Transverse colon (tissue), 4 donors: ENCODE measurements at regions not wholly inside any gene's neighbourhood (a gene's known extent, or its start where the extent isn't known, plus 50 kb on each side); places are given as distances from the start of the nearest gene placed in this dataset.

Source experiments
- DNase-seq: peaks from one replicate; pipeline ENCODE4 v3.0.0-alpha.2; 2019
- H3K27ac ChIP-seq, 4 donors: fragments of 200-600 bp; sonication (generic); 2 replicates each; pipeline ENCODE4 v1.5.1; 2016 to 2018; ENCODE audit warnings: inconsistent platforms in 4 of 4
- H3K27me3 ChIP-seq: fragments of 200-600 bp; sonication (generic); 2 replicates; pipeline ENCODE4 v1.5.1; 2017; ENCODE audit warnings: inconsistent platforms
- H3K36me3 ChIP-seq, 4 donors: fragments of 200-600 bp; sonication (generic); 2 replicates each; pipeline ENCODE4 v1.5.1; 2017 to 2019; ENCODE audit warnings: inconsistent platforms in 4 of 4
- H3K4me1 ChIP-seq, 4 donors: fragments of 200-600 bp; sonication (generic); 2 replicates each; pipeline ENCODE4 v1.5.1; 2017 to 2020; ENCODE audit warnings: inconsistent platforms in 4 of 4
- H3K4me3 ChIP-seq, 4 donors: fragments of 200-600 bp; sonication (generic); 1 replicate in 1 of 4; 2 replicates in 3 of 4; pipeline versions ENCODE4 v1.5.1 to v1.6.1; 2017 to 2019; ENCODE audit warnings: inconsistent platforms in 4 of 4
- H3K9me3 ChIP-seq, 2 donors: fragments of 200-600 bp; sonication (generic); 2 replicates each; pipeline ENCODE4 v1.5.1; 2017 to 2019; ENCODE audit warnings: inconsistent platforms in 2 of 2
- EP300 ChIP-seq: sonication (generic); formaldehyde crosslinking; IDR thresholded peaks from one replicate; pipeline ENCODE4 v1.6.1; 2017; ENCODE audit warnings: antibody characterized with exemption, low read depth
- POLR2A ChIP-seq: fragments of 450-650 bp; IDR thresholded peaks from one replicate; pipeline ENCODE4 v1.6.1; 2016; ENCODE audit warnings: antibody characterized with exemption, mild to moderate bottlenecking, moderate library complexity
- POLR2AphosphoS5 ChIP-seq, 3 donors: sonication (generic); formaldehyde crosslinking; IDR thresholded peaks; one replicate each; pipeline ENCODE4 v1.6.1; 2016; ENCODE audit warnings: antibody characterized with exemption in 3 of 3
- WGBS, 2 donors: methylation state at CpG; one replicate each; pipeline ENCODE4 v1.1.5; 2018; ENCODE audit warnings: low coverage in 1 of 2; 5-methylcytosine and 5-hydroxymethylcytosine counted together
- in situ Hi-C, 4 donors: fragments of 200-750 bp; cut with MboI; loops; one replicate each; pipeline versions ENCODE4 v1.15.0 to v1.15.1; 2017; ENCODE audit warnings: low sequenced_read_pairs in 3 of 4, low pct_ligation_motif_present in 1 of 4, low pct_unique_long_range_greater_than_20kb in 1 of 4
- intact Hi-C: fragments of 100-400 bp; cut with DNase I; formaldehyde crosslinking; loops from one replicate; pipeline ENCODE4 v1.15.1; 2023; ENCODE audit warnings: low total_unique reads
- TF ChIP-seq, protein P1 (sequence below), 5 experiments: fragments of 200-600 bp in 3 of 5; fragments of 450-650 bp in 2 of 5; sonication (generic) in 3 of 5; IDR thresholded peaks; 1 replicate in 2 of 5; 2 replicates in 3 of 5; pipeline ENCODE4 v1.5.1; 2016 to 2017; ENCODE audit warnings: antibody characterized with exemption in 5 of 5, inconsistent platforms in 3 of 5, mild to moderate bottlenecking in 2 of 5, moderate library complexity in 1 of 5

- no peaks in the 10 kb centered on the region for H3K27me3 ChIP-seq
- 51 to 72% methylated on average over 3 of the region's 3 CpGs for WGBS, 2 donors
- no peak overlapping the region for H3K27ac ChIP-seq
- no peaks in the 10 kb centered on the region for H3K36me3 ChIP-seq
- H3K4me1 ChIP-seq, result peaks cover 0 to 6% (median 0%) of the 10 kb centered on the region in 4 donors
- H3K9me3 ChIP-seq, result no peaks in the 10 kb centered on the region
- intact Hi-C loops, result no loop called here
- in situ Hi-C loops, result no loop called here
- no peak overlapping the region for H3K4me3 ChIP-seq
- DNase-seq, result no peak
- TF ChIP-seq, protein P1, sequence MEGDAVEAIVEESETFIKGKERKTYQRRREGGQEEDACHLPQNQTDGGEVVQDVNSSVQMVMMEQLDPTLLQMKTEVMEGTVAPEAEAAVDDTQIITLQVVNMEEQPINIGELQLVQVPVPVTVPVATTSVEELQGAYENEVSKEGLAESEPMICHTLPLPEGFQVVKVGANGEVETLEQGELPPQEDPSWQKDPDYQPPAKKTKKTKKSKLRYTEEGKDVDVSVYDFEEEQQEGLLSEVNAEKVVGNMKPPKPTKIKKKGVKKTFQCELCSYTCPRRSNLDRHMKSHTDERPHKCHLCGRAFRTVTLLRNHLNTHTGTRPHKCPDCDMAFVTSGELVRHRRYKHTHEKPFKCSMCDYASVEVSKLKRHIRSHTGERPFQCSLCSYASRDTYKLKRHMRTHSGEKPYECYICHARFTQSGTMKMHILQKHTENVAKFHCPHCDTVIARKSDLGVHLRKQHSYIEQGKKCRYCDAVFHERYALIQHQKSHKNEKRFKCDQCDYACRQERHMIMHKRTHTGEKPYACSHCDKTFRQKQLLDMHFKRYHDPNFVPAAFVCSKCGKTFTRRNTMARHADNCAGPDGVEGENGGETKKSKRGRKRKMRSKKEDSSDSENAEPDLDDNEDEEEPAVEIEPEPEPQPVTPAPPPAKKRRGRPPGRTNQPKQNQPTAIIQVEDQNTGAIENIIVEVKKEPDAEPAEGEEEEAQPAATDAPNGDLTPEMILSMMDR (IDR thresholded peaks at IDR 0.05), result no peak
- TF ChIP-seq POLR2AphosphoS5 (IDR thresholded peaks at IDR 0.05), result no peak
- TF ChIP-seq EP300, result no peak
- TF ChIP-seq POLR2A, result no peak
Observed at GRCh38 chr2:45211636-45212035, 202.4 kb upstream of the SIX2 start.

GRCh38 chr2:45210462-45211195, 201.4 kb upstream of the SIX2 start:
- in situ Hi-C loops (no loop called here), intact Hi-C loops (no loop called here)
- no peak overlapping the region for H3K4me3 ChIP-seq
- H3K27ac ChIP-seq, result no peak overlapping the region
- no peak for DNase-seq
- no peaks in the 10 kb centered on the region for H3K27me3 ChIP-seq
- no peak for TF ChIP-seq POLR2AphosphoS5 (IDR thresholded peaks at IDR 0.05)
- TF ChIP-seq POLR2A, result no peak
- TF ChIP-seq, protein P1 (IDR thresholded peaks at IDR 0.05), result no peak
- TF ChIP-seq EP300, result no peak
- no peaks in the 10 kb centered on the region for H3K36me3 ChIP-seq
- no peaks in the 10 kb centered on the region for H3K9me3 ChIP-seq
- H3K4me1 ChIP-seq, result peaks cover 0 to 6% (median 0%) of the 10 kb centered on the region in 4 donors
- WGBS, 2 donors, result 84 to 100% methylated on average over 4 to 9 of the region's 9 CpGs

DNA sequence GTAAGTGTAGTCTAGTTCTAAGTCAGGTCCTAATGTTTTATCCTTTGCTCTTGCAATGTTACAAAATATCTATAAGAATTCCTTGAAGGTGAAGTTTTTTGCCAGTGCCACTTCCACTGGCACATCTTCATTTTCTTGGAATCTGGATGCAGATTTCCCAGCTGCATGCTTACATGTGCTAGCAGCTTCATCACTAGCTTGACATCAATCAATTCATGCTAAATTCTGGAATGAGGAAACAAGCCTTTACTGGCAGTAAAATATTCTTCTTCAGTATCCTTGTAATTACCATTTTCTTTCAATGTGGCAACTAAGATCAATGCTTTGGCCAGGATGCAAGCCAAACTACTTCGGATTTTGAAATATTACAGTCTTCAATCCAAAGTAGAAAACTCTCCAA, 200.6 kb upstream of the SIX2 start:
- TF ChIP-seq, protein P1 (IDR thresholded peaks at IDR 0.05), result no peak
- no peak for TF ChIP-seq POLR2A
- TF ChIP-seq EP300, result no peak
- Histone ChIP-seq H3K4me3 (no peak overlapping the region), H3K27ac (no peak overlapping the region), H3K4me1 (peaks cover 0 to 6% (median 0%) of the 10 kb centered on the region in 4 donors), H3K9me3 (no peaks in the 10 kb centered on the region), H3K36me3 (no peaks in the 10 kb centered on the region), H3K27me3 (no peaks in the 10 kb centered on the region)
- in situ Hi-C loops (no loop called here), intact Hi-C loops (no loop called here)
- WGBS, 2 donors, result 88 to 91% methylated on average over 1 of the region's 1 CpG
- no peak for DNase-seq

DNA sequence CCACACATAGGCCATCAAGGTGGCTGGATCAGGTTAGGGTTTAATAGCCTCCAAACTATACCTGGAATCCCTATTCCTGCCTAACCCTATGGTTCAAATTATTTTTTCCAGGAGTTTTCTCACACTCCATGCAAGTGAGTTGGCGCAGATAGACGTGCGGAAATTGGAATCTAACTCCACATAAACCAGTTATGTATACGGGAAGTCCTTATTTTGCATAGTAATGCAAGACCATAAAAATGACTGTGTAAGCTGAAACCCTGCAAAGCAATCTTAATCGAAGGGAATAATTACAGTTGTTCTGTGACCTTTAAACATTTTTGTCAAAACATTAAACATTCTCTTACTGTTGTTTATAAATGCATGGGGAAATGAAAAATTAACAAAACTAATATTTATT, 200.1 kb upstream of the SIX2 start:
- TF ChIP-seq POLR2A (no peak), EP300 (no peak), POLR2AphosphoS5 (IDR thresholded peaks at IDR 0.05) (no peak)
- TF ChIP-seq, protein P1 (IDR thresholded peaks at IDR 0.05), result no peak
- DNase-seq, result no peak
- Histone ChIP-seq H3K4me3 (no peak overlapping the region), H3K36me3 (no peaks in the 10 kb centered on the region), H3K27ac (no peak overlapping the region), H3K9me3 (no peaks in the 10 kb centered on the region), H3K4me1 (peaks cover 0 to 6% (median 0%) of the 10 kb centered on the region in 4 donors), H3K27me3 (no peaks in the 10 kb centered on the region)
- intact Hi-C loops (no loop called here), in situ Hi-C loops (no loop called here)
- WGBS, 2 donors, result 49 to 89% methylated on average over 5 of the region's 5 CpGs
